ENCODE measurements at regions not wholly inside any gene's neighbourhood (a gene's known extent, or its start where the extent isn't known, plus 50 kb on each side); places are given as distances from the start of the nearest gene placed in this dataset.

GRCh38 chr1:238492271-238492670 lies 601.5 kb upstream of the ZP4 start:
- DNase-seq = no peak

GRCh38 chr1:238491265-238491664 lies 600.5 kb upstream of the ZP4 start:
- no peak for DNase-seq

GRCh38 chr1:238489006-238489405 lies 598.3 kb upstream of the ZP4 start:
- no peak for DNase-seq

DNA sequence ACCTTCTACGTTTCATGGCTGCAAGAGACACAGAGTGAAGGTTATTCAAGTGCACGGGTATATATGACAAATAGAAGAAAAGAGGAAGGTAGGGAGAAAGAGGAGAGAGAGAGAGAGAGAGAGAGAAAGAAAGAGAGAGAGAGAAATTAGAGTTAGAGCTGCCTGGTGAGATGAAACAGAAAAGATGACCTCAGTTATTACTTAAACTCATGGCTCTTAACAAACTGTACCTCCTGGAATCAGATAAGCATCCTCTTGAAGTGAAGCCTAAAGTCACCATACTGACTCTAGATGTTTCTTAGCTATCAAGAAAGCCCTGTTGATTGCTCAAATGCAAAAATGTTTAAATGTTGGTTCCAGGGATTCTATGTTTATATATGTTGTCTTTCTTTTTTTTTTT lies 597.7 kb upstream of the ZP4 start:
- peak; percentile 34 for DNase-seq

DNA sequence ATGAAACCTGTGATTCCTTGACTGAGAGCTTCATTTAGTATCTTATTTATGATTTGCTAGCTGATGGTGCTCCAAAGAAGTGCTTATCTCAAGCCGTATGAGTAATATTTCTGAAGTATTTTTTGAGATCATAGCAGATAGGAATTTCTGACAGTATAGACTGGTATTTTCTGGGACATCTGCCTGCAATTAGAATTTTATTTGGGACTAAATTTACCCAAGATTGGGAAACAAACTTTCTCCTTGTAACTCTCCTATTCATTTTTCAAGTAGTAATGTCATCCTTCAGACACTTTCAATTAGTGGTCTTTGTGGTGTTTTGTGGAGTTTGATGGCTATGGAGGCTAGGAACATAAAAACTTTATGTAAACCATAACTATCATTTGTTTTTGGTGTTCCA lies 597.2 kb upstream of the ZP4 start:
- no peak for DNase-seq

- no peak for DNase-seq
These were observed 595.1 kb upstream of the ZP4 start for GRCh38 chr1:238485912-238486209.

GRCh38 chr1:238485057-238485911 lies 594.6 kb upstream of the ZP4 start:
- peak; percentile 65 for DNase-seq

DNA sequence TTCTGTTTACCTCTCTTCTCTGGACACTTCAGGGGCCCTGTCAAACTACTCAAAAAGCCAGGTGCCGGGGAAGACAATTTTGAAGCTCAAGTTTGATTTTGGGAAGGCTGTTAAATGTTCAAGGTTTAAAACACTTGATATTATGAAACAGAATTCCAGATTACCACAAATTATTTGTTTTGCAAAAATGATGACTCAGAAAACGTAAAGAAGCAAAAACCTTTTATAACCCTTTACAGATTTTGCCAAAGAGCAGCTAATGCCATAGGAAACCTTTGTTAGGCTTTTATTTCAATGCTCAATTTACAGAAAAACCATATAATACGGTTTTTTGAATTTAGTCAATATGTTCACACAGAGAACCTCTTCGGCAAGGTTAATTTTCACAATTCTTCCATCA lies 593.4 kb upstream of the ZP4 start:
- DNase-seq = no peak

- DNase-seq = peak; percentile 93
These were observed 586.1 kb upstream of the ZP4 start for GRCh38 chr1:238476841-238477240.

GRCh38 chr1:238475712-238476111 lies 585.0 kb upstream of the ZP4 start:
- no peak for DNase-seq

GRCh38 chr1:238474263-238474662 lies 583.5 kb upstream of the ZP4 start:
- DNase-seq = no peak

DNA sequence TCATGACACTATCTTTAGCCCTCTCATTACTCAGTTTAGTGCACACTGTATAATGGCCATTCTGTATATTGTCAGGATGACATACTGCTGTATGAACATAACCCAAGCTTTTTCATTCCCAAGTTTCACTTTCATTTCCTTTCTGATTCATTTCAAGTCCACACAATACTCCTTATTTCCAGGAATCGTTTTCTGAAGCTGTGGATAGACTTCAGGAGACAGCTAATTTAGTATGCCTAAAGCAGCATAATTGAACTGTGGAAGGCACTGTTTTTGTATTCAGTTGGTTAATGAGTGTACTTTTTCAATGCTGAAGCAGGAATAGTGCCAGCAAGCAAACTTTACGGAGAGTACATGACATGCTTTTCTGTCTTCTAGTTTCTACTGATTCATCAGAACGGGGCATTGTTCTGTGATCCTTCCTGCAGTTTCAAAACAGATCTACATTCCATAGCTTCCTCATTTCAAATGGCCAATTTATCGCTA lies 578.5 kb upstream of the ZP4 start:
- DNase-seq = peak; percentile 71

DNA sequence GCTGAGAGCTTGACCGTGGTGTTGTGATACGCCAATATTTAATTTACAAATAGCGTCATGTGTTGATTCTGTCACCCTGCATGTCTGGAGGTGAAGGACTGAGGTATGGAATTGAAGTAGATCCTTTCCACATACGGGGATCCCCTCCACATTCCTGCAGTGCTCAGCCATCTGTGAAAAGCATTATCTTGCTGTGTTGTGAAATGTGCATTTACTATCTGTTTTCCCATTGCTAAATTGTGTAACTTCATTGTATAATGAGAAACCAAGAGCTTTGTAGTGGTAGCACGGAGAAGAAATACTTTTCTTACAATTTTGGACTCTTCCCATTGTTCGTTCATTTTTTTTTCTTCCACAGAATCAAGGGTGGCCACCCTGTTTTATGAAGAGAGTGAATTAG lies 577.3 kb upstream of the ZP4 start:
- DNase-seq = no peak

DNA sequence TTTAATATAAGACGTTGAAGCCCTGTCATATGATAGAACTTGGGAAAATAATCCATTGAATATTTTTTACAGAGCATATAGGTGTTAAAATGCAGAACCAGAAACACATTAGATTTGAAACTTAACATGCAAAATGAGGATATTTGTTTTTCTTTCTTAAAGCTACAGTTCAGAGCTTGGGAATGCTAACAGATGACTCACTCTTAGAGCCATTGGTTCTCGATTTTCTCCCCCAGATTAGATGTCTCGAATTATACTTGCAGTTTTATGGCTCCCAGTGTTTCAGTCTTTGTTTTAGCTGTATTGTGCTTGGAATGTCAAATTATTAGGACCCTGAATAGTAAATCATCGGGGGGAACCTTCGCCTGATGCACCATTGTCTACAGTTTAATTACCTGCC lies 575.7 kb upstream of the ZP4 start:
- no peak for DNase-seq

GRCh38 chr1:238465449-238465848 lies 574.7 kb upstream of the ZP4 start:
- no peak for DNase-seq

DNA sequence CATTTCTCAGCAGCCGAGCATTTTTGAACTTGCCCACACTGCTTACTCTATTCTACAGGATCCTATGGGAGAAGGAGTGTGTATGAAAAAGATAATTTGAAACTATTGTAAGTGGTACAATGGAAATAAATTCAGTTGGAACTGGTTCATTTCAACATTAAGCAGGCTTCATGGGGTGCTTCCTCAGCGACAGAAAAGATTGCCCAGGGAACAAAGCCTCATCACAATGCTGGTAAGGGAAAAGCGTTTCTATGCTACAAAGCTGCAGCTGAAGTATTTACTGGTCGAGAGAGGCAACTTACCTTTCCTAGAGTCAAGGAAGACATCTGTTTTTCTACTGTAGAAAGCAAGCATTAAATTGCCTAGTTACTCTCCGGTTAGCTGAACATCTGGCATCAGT lies 568.2 kb upstream of the ZP4 start:
- DNase-seq = no peak

DNA sequence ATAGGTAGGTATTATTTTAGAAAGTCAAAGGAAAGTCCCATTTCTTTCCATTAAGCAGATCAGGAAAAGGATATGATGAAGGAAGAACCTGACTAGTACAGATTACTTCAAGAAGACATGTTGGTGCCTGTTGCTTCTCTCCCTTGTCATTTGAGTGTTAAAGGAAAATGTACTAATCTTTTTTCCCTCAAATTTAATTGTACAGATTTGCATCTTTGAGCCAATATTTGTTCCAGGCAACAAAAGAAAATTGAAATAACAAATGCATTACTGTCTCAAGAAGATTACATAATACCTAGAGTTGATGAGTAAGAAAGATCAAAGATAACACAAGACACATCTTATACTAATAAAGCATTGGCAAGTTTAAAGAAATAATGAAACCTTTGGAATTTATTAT lies 566.9 kb upstream of the ZP4 start:
- no peak for DNase-seq

- DNase-seq = no peak
These were observed 561.1 kb upstream of the ZP4 start for GRCh38 chr1:238451781-238452310.

DNA sequence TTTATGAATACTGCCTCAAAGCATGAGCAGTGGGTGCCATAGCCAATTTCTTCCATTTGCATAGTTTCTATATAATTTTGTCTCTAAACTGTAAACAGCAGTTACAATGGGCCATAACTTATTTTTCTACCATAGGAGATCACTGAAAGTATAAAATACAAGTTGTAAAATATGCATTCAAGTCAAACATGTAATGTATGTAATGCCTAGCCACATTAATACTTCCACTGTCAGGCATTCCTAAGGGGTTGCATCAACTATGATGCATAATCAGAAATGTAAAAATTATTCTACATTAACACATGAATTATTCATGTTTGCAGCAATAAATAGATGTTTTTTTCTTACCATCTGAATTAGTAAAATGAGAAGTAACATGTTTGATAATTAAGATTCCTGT lies 560.3 kb upstream of the ZP4 start:
- DNase-seq = no peak

DNA sequence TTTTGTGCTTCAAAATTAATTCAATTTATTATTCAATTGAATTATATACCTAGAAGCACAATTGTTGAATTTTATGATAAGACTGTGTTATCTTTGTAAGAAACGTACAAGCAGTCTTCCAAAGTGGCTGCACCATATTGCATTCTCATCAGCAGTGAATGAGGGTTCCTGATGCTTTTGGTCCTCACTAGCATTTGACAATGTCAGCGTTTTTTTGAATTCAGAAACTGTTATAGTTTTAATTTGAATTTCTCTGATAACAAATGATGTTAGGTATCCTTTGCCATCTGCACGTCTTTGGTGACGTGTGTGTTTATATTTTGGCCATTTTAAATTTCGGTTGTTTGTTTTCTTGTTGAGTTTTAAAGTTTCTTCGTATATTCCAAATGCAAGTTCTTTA lies 553.0 kb upstream of the ZP4 start:
- DNase-seq = no peak

- no peak for DNase-seq
These were observed 548.8 kb upstream of the ZP4 start for GRCh38 chr1:238439511-238439910.

DNA sequence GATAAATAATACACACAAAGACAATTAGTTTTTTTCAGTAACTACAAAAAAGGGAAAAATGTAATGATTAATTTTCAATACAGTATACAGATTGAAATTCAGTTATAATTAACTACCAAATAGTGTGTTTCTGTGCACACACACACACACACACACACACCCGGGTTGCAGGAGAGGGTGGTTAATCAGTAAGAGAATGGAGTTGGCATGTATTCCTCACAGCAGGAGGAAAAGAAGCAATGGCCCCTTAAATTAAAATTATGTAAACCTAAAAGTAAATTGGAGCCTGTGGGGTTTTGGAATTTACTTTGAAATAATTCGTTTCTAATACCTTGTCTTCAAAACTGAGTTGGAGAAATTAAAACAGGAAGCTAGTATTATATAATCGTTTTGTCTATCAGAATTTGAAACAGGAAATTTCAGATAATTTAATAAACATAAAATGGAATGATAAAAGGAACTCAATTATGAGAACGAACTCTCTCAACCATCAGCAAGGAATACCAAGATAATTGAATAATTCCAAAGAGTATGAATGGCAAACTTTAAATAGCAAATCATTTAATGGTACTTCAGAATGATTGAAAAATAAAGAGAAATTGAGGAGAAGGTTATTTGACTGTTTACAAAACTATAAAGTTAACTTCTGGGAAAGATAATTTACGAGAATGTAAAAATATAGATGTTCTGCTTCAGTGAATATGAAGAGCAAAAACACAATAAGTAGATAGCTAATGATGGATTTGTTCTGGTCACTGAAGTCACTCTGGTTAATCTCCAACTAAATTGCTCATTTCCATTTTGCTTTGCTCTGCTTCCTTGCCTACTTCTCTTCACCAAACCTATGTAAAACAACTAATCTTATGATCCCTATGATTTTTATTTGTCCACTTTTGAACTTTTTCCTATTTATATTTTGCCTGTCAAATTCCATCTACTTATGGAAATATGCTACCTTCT lies 547.9 kb upstream of the ZP4 start:
- no peak for DNase-seq

DNA sequence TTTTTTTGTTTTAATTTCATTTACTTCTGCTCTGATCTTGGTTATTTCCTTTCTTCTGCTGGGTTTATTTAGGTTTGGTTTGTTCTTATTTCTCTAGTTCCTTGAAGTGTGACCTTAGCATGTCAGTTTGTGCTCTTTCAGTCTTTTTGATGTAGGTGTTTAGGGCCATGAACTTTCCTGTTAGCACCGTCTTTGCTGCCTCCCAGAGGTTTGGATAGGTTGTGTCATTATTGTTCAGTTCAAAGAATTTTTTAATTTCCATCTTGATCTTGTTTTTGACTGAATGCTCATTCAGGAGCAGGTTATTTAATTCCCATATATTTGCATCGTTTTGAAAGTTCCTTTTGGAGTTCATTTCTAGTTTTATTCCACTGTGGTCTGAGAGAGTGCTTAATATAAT lies 539.0 kb upstream of the ZP4 start:
- peak; percentile 16 for DNase-seq

DNA sequence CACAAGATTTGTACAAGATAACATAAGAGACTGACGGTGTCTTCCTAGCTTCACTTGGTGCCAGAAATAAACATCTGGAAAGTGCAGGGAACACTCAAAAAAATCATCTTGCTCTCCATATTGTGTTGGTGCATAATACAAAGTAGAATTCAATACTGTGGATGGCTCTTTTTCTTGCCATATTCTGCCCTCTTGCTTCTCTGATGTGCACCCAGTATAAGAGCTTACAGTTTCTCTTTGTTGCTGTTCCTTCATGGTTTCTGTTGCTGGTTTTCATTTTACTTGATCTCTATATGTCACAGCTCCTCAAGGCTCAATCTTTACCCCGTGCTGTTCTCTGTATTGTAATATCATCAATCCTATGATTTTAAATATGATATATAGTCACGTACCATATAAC lies 528.5 kb upstream of the ZP4 start:
- no peak for DNase-seq

Measured in MV-4-11 (cell line).